Mesodermal cell (in vitro differentiated cells): ENCODE measurements at regions not wholly inside any gene's neighbourhood (a gene's known extent, or its start where the extent isn't known, plus 50 kb on each side); places are given as distances from the start of the nearest gene placed in this dataset.

Experiments used
- H3K27ac ChIP-seq: 2 replicates; pipeline ENCODE4 v1.7.0; 2013; ENCODE audit warnings: mild to moderate bottlenecking, low read depth, low read length, moderate library complexity; ENCODE audit not compliant: severe bottlenecking
- H3K36me3 ChIP-seq: 2 replicates; pipeline ENCODE4 v1.7.1; 2013; ENCODE audit warnings: mild to moderate bottlenecking, low read length, moderate library complexity; ENCODE audit not compliant: control insufficient read depth, insufficient read depth
- H3K4me1 ChIP-seq: one replicate; pipeline ENCODE4 v1.7.1; 2013; ENCODE audit warnings: mild to moderate bottlenecking, low read length; ENCODE audit not compliant: insufficient read depth, control insufficient read depth, poor library complexity, severe bottlenecking
- H3K4me3 ChIP-seq: 2 replicates; pipeline ENCODE4 v1.7.0; 2013; ENCODE audit warnings: low read length, control low read depth, mild to moderate bottlenecking; ENCODE audit not compliant: insufficient read depth, poor library complexity, severe bottlenecking; ENCODE audit errors: extremely low read depth
- H3K9me3 ChIP-seq: 2 replicates; pipeline ENCODE4 v1.7.1; 2013; ENCODE audit warnings: mild to moderate bottlenecking, low read length, moderate library complexity; ENCODE audit not compliant: control insufficient read depth
- WGBS, 2 experiments: methylation state at CpG; one replicate each; pipeline ENCODE4 v1.1.5; 2013; ENCODE audit warnings: missing lambda C conversion rate in 2 of 2; ENCODE audit not compliant: insufficient coverage in 2 of 2; 5-methylcytosine and 5-hydroxymethylcytosine counted together

DNA sequence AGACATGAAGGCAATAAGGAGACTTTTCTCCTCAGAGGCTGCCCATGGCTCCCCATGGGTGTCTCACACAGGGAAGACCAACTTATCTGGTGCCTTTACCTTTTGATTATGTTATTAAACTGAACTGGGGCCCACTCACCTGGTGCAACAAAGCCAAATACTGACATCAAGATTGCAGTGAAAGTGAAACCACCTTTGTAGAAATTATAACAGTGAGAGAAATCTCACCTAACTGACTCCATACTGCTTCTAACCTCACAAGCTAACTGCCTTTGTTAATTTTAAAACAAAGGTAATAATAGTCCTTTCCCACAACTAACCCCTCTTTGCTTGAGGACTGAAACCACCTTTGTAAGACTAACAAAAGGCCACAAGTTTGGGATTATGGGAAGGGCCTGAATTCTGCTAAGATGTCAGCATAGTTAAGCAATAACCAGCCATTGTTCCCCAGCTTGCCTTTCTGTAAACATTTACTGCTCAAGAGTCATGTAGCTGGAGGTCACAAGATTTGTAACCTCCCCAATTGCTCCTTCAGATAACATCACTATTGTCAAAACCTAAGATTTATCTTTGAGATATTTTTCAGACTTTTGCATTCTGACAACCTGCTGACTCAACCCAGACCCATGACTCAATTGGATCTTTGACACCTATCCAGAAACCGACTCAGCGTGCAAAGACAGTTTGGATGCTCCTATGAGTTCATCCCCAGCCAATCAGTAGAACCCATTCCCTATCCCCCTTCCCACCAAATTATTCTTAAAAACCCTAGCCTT lies 420.3 kb upstream of the CFAP20DC start:
- Histone ChIP-seq H3K4me1 (no peaks in the 10 kb centered on the region), H3K4me3 (no peak overlapping the region), H3K9me3 (peaks cover 12% of the 10 kb centered on the region), H3K36me3 (no peaks in the 10 kb centered on the region), H3K27ac (no peak overlapping the region)
- WGBS, 2 experiments, result 96 to 100% methylated on average over 2 of the region's 2 CpGs

GRCh38 chr3:59467476-59467875 lies 417.7 kb upstream of the CFAP20DC start:
- Histone ChIP-seq H3K27ac (no peak overlapping the region), H3K4me3 (no peak overlapping the region), H3K9me3 (peaks cover 12% of the 10 kb centered on the region), H3K4me1 (no peaks in the 10 kb centered on the region), H3K36me3 (no peaks in the 10 kb centered on the region)
- 94 to 100% methylated on average over 1 to 2 of the region's 4 CpGs for WGBS, 2 experiments

DNA sequence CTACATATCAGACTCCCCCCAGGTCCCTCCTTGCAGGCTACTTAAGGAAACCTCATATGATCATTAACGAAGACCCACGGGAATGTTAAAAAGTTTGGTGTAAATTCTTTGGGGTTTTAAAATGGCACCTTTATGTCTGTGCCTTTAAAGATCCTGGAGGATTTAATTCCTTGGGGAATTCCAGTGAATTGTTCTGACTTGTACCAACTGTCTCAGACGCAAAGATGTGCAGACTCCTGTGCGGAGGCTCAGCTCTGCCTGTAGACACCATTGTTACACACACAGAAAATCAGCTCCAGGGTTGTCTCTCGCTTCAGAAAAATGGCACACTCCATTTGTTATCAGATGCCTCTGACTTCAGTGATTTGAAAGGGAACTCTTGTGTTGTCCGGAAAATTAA lies 414.4 kb upstream of the CFAP20DC start:
- Histone ChIP-seq H3K9me3 (no peaks in the 10 kb centered on the region), H3K27ac (no peak overlapping the region), H3K36me3 (no peaks in the 10 kb centered on the region), H3K4me1 (no peaks in the 10 kb centered on the region), H3K4me3 (no peak overlapping the region)
- WGBS, 2 experiments, result 79 to 98% methylated on average over 3 to 5 of the region's 6 CpGs

GRCh38 chr3:59463253-59463652 lies 413.4 kb upstream of the CFAP20DC start:
- WGBS, 2 experiments, result 82 to 100% methylated on average over 4 of the region's 5 CpGs
- H3K9me3 ChIP-seq, result no peaks in the 10 kb centered on the region
- no peak overlapping the region for H3K27ac ChIP-seq
- H3K4me3 ChIP-seq, result no peak overlapping the region
- H3K4me1 ChIP-seq, result no peaks in the 10 kb centered on the region
- H3K36me3 ChIP-seq, result no peaks in the 10 kb centered on the region

GRCh38 chr3:59460068-59460467 lies 410.2 kb upstream of the CFAP20DC start:
- Histone ChIP-seq H3K9me3 (no peaks in the 10 kb centered on the region), H3K36me3 (no peaks in the 10 kb centered on the region), H3K27ac (no peak overlapping the region), H3K4me3 (no peak overlapping the region), H3K4me1 (no peaks in the 10 kb centered on the region)
- 86% methylated on average over 2 of the region's 2 CpGs; no CpG with 5 or more reads in 1 of the 2 experiments for WGBS, 2 experiments

DNA sequence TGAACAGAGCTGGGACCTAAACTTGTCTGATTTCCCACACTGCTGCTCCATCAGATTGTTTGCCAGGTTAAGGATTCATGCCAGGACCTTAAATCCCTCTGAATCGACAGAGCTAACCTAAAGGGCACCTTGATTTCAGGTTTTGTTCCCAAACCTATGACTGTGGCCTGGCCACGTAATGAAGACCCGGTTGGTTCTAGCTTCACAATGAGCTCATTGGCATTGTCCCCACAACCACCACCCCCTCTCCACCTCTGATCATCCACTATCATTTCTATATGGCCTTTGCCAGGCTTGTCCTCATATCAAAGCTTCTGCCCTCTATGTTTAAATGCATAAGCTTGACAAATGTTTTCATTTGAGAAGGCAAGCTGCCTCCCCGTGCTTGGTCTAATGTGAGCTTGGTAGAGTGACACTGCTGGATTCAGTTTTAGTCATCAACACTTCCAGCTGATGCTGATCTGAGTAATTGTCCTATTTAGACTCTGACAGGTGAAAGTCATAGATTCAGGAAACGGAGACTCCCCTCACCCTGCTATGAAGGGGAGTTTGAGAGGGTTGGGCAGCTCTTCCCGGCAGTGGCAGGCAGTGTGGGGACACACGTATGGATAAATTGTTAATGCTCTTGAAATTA lies 407.1 kb upstream of the CFAP20DC start:
- Histone ChIP-seq H3K4me3 (no peak overlapping the region), H3K9me3 (no peaks in the 10 kb centered on the region), H3K27ac (no peak overlapping the region), H3K4me1 (no peaks in the 10 kb centered on the region), H3K36me3 (no peaks in the 10 kb centered on the region)
- 87 to 100% methylated on average over 3 to 4 of the region's 7 CpGs for WGBS, 2 experiments

DNA sequence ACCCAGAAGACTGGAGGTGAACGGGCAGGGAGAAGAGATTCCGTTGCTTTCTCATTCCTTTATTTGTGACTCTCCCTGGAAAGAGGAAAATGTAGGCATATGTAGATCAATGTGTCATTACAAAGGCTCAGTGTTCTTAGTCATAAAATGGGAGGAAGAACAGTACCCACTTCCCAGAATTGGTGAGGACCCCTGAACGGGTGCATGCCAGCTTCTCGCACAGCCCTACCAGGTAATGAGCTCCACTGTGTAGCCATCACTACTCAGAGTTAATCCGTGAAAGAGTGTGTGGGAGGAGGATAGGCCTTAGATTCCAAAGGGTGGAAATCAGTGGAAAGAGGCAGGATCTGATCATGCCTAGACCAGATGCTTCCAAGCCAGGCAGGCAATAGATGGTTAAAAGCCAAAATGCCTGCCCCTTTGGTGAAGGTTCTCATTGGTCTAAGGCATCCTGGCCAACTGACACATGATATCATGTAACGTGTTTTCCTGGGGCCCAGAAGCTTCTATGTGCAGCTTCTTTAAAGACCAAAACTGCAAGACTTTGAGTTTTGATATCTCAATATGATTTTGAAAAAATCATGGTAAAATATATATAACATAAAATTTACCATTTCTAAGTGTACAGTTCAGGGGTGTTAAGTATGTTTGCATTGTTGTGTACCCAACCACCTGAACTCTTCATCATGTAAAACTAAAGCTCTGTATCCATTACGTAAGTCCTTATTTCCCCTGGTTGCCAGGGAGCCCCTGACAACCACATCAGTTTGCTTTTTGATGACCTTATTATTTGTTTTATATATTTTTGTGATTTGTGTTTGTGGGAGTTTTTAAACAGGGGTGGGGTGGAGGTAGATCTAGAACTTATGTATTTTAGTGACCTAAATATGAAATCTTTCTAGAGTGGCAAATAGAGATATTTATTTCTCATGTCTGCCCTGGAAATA lies 402.2 kb upstream of the CFAP20DC start:
- no peaks in the 10 kb centered on the region for H3K36me3 ChIP-seq
- 80 to 88% methylated on average over 3 of the region's 7 CpGs for WGBS, 2 experiments
- H3K9me3 ChIP-seq, result no peaks in the 10 kb centered on the region
- no peak overlapping the region for H3K27ac ChIP-seq
- no peak overlapping the region for H3K4me3 ChIP-seq
- H3K4me1 ChIP-seq, result no peaks in the 10 kb centered on the region

GRCh38 chr3:59450946-59451763 lies 401.3 kb upstream of the CFAP20DC start:
- peaks cover 5% of the 10 kb centered on the region for H3K4me1 ChIP-seq
- no peak overlapping the region for H3K27ac ChIP-seq
- H3K4me3 ChIP-seq, result no peak overlapping the region
- no peaks in the 10 kb centered on the region for H3K36me3 ChIP-seq
- no peaks in the 10 kb centered on the region for H3K9me3 ChIP-seq
- WGBS, 2 experiments, result 83 to 95% methylated on average over 4 to 5 of the region's 6 CpGs

DNA sequence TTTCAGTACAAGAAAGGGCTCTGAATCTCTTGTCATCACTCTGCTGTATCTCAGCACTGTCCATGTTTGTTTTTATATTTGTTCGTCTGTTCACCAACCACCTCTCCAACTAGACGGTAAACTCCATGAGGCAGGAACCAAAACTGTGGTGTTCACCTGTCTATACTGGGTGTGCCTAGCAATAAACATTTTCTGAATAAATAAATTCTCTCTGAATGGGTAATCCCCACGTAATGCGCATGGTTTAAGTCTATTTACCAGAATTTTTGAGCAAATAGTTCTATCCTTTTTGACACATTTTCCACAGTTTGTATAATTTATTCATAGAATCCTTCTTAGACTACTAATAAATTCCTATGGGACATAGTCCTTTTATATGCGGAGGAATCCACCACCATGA lies 400.6 kb upstream of the CFAP20DC start:
- Histone ChIP-seq H3K9me3 (no peaks in the 10 kb centered on the region), H3K4me1 (peaks cover 5% of the 10 kb centered on the region), H3K36me3 (no peaks in the 10 kb centered on the region), H3K4me3 (no peak overlapping the region), H3K27ac (no peak overlapping the region)
- 100% methylated on average over 1 to 2 of the region's 5 CpGs for WGBS, 2 experiments
